Muscle layer of duodenum (tissue), 2 donors: ENCODE measurements at regions not wholly inside any gene's neighbourhood (a gene's known extent, or its start where the extent isn't known, plus 50 kb on each side); places are given as distances from the start of the nearest gene placed in this dataset.

Experiments
- H3K27ac ChIP-seq: one replicate; pipeline ENCODE4 v1.7.0; 2013; ENCODE audit warnings: mild to moderate bottlenecking, low read length
- H3K27me3 ChIP-seq: one replicate; pipeline ENCODE4 v1.7.0; 2013; ENCODE audit warnings: low read depth, mild to moderate bottlenecking, control low read depth, low read length
- H3K36me3 ChIP-seq, 2 donors: one replicate each; pipeline ENCODE4 v1.7.0; 2013; ENCODE audit warnings: low read length in 2 of 2, control low read depth in 1 of 2, mild to moderate bottlenecking in 1 of 2; ENCODE audit not compliant: insufficient read depth in 2 of 2, control insufficient read depth in 1 of 2
- H3K4me1 ChIP-seq, 2 donors: one replicate each; pipeline ENCODE4 v1.7.0; 2013; ENCODE audit warnings: low read length in 2 of 2, mild to moderate bottlenecking in 2 of 2, control low read depth in 1 of 2, moderate library complexity in 1 of 2; ENCODE audit not compliant: insufficient read depth in 2 of 2, control insufficient read depth in 1 of 2
- H3K4me3 ChIP-seq, 2 donors: one replicate each; pipeline ENCODE4 v1.7.0; 2013; ENCODE audit warnings: low read length in 2 of 2, low read depth in 1 of 2, mild to moderate bottlenecking in 1 of 2
- H3K9me3 ChIP-seq, 2 donors: one replicate each; pipeline ENCODE4 v1.7.0; 2013; ENCODE audit warnings: low read length in 2 of 2, control low read depth in 1 of 2, mild to moderate bottlenecking in 1 of 2; ENCODE audit not compliant: control insufficient read depth in 1 of 2
- donor health status: healthy.

GRCh38 chr13:44212633-44213396 lies 160.8 kb upstream of the SERP2 start:
- no peak overlapping the region for H3K27ac ChIP-seq

GRCh38 chr13:44218501-44219240 lies 155.0 kb upstream of the SERP2 start:
- Histone ChIP-seq H3K36me3 (no peaks in the 10 kb centered on the region), H3K4me3 (no peak overlapping the region), H3K4me1 (peaks cover 4 to 10% of the 10 kb centered on the region in 2 donors), H3K9me3 (no peaks in the 10 kb centered on the region), H3K27ac (no peak overlapping the region), H3K27me3 (no peaks in the 10 kb centered on the region)

More at GRCh38 chr13:44212633-44213396, 160.8 kb upstream of the SERP2 start:
- Histone ChIP-seq H3K4me3 (no peak overlapping the region), H3K36me3 (no peaks in the 10 kb centered on the region), H3K27me3 (no peaks in the 10 kb centered on the region), H3K9me3 (no peaks in the 10 kb centered on the region), H3K4me1 (peaks cover 0 to 11% of the 10 kb centered on the region in 2 donors)

GRCh38 chr13:44219577-44220548 lies 153.8 kb upstream of the SERP2 start:
- Histone ChIP-seq H3K27me3 (no peaks in the 10 kb centered on the region), H3K4me3 (no peak overlapping the region), H3K27ac (peak overlapping the region; percentile 36), H3K9me3 (no peaks in the 10 kb centered on the region), H3K4me1 (peaks cover 4 to 10% of the 10 kb centered on the region in 2 donors), H3K36me3 (no peaks in the 10 kb centered on the region)

GRCh38 chr13:44220948-44221347 lies 152.7 kb upstream of the SERP2 start:
- no peak overlapping the region for H3K27ac ChIP-seq
- H3K9me3 ChIP-seq = no peaks in the 10 kb centered on the region
- no peaks in the 10 kb centered on the region for H3K27me3 ChIP-seq
- H3K4me1 ChIP-seq = peaks cover 10% of the 10 kb centered on the region in 2 donors
- no peak overlapping the region for H3K4me3 ChIP-seq
- H3K36me3 ChIP-seq = no peaks in the 10 kb centered on the region

- Histone ChIP-seq H3K4me1 (peaks cover 10% of the 10 kb centered on the region in 2 donors), H3K27ac (no peak overlapping the region)
These were observed 152.0 kb upstream of the SERP2 start for GRCh38 chr13:44221657-44222056.

GRCh38 chr13:44223770-44224444 lies 149.7 kb upstream of the SERP2 start:
- H3K4me3 ChIP-seq = no peak overlapping the region
- H3K36me3 ChIP-seq = no peaks in the 10 kb centered on the region
- H3K4me1 ChIP-seq = peaks cover 6% of the 10 kb centered on the region in 2 donors
- H3K27ac ChIP-seq = peak overlapping the region; percentile 63
- H3K27me3 ChIP-seq = no peaks in the 10 kb centered on the region
- H3K9me3 ChIP-seq = no peaks in the 10 kb centered on the region

More at GRCh38 chr13:44221657-44222056, 152.0 kb upstream of the SERP2 start:
- H3K27me3 ChIP-seq = no peaks in the 10 kb centered on the region
- no peak overlapping the region for H3K4me3 ChIP-seq
- no peaks in the 10 kb centered on the region for H3K9me3 ChIP-seq
- no peaks in the 10 kb centered on the region for H3K36me3 ChIP-seq

GRCh38 chr13:44224450-44225149 lies 149.0 kb upstream of the SERP2 start:
- Histone ChIP-seq H3K9me3 (no peaks in the 10 kb centered on the region), H3K4me3 (no peak overlapping the region), H3K27me3 (no peaks in the 10 kb centered on the region), H3K4me1 (peaks cover 0 to 6% of the 10 kb centered on the region in 2 donors), H3K27ac (peak overlapping the region; percentile 63), H3K36me3 (no peaks in the 10 kb centered on the region)

- H3K36me3 ChIP-seq = no peaks in the 10 kb centered on the region
- H3K9me3 ChIP-seq = no peaks in the 10 kb centered on the region
- no peak overlapping the region for H3K27ac ChIP-seq
- H3K27me3 ChIP-seq = no peaks in the 10 kb centered on the region
- H3K4me3 ChIP-seq = no peak overlapping the region
- peaks cover 0 to 6% of the 10 kb centered on the region in 2 donors for H3K4me1 ChIP-seq
These were observed 144.1 kb upstream of the SERP2 start for GRCh38 chr13:44229371-44230030.

- H3K9me3 ChIP-seq = no peaks in the 10 kb centered on the region
- H3K4me3 ChIP-seq = no peak overlapping the region
- no peaks in the 10 kb centered on the region for H3K36me3 ChIP-seq
- peaks cover 0 to 4% of the 10 kb centered on the region in 2 donors for H3K4me1 ChIP-seq
- no peak overlapping the region for H3K27ac ChIP-seq
- H3K27me3 ChIP-seq = no peaks in the 10 kb centered on the region
These were observed 143.6 kb upstream of the SERP2 start for GRCh38 chr13:44230071-44230470.

GRCh38 chr13:44230736-44231135 lies 142.9 kb upstream of the SERP2 start:
- H3K27me3 ChIP-seq = no peaks in the 10 kb centered on the region
- H3K36me3 ChIP-seq = no peaks in the 10 kb centered on the region
- no peak overlapping the region for H3K27ac ChIP-seq
- no peaks in the 10 kb centered on the region for H3K9me3 ChIP-seq
- no peaks in the 10 kb centered on the region for H3K4me1 ChIP-seq
- no peak overlapping the region for H3K4me3 ChIP-seq
